ENCODE measurements at regions not wholly inside any gene's neighbourhood (a gene's known extent, or its start where the extent isn't known, plus 50 kb on each side); places are given as distances from the start of the nearest gene placed in this dataset.

DNA sequence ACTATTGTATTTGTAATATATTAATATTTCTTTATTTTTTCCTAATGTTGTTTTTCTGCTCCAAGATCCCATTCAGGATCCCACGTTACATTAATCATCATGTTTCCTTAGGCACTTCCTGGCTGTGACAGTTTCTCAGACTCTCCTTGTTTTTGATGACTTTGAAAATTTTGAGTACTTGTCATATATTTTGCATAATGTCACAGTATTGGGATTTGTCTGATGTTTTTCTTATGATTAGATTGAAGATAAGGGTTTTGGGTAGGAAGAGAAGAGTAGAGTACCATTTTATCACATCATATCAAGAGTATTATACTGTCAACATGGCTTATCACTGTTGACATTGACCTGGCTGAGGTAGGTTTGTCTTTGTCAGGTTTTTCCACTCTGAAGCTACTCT is 146.3 kb upstream of the TPK1 start (continued):
- TF ChIP-seq POLR3A (IDR thresholded peaks at IDR 0.05; ENCODE audit: borderline replicate concordance, extremely low read depth, insufficient read depth, insufficient read length) (no peak), GTF2F1 (IDR thresholded peaks at IDR 0.05; ENCODE audit: low read depth, low read length) (no peak), SMAD4 (CRISPR knock-in tag; conservative IDR thresholded peaks at IDR 0.05) (no peak), KLF10 (CRISPR knock-in tag; IDR thresholded peaks at IDR 0.05) (no peak)
- TF ChIP-seq, protein P1, sequence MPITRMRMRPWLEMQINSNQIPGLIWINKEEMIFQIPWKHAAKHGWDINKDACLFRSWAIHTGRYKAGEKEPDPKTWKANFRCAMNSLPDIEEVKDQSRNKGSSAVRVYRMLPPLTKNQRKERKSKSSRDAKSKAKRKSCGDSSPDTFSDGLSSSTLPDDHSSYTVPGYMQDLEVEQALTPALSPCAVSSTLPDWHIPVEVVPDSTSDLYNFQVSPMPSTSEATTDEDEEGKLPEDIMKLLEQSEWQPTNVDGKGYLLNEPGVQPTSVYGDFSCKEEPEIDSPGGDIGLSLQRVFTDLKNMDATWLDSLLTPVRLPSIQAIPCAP (CRISPR knock-in tag; IDR thresholded peaks at IDR 0.05; ENCODE audit: borderline replicate concordance), result no peak

DNA sequence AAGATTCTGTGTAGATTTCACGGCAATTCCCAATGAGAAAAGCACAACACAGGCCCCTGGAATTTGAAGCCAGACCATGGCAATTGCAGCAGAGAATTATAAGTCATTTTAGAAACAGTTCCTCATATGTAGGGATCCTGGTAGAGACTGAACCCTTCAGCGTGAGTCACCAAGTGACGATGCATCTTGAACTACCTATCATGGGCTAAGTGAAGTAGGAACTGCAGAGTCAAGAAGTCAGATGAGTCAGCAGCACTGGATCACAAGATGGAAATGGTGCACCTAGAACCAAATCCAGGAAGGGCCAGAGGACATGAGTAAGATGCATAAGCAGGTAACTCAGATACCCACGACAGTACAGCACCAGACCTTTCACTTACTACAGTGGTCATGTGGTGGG is 140.0 kb upstream of the TPK1 start:
- in situ Hi-C loops (cut with MboI), result no loop called here
- intact Hi-C loops (cut with micrococcal nuclease), result no loop called here
- DNase-seq (ENCODE audit: extremely low read depth in 1 of 4, low spot score in 3 of 4) (no peak), ATAC-seq (no peak), FAIRE-seq (no peak)
- CTCF ChIA-PET (ENCODE audit: low intra/inter-chr PET ratio), result no interaction called here
- H3K27ac ChIP-seq (ENCODE audit: extremely low read depth, low read depth, low read length), result no peak overlapping the region
- H3K79me2 ChIP-seq (ENCODE audit: control insufficient read depth, insufficient read depth, low read length), result no peaks in the 10 kb centered on the region
- H3K4me1 ChIP-seq (replicated peaks in 1 of 2; ENCODE audit: control insufficient read depth in 2 of 2, insufficient read depth in 2 of 2, low read length in 2 of 2), result no peaks in the 10 kb centered on the region
- no peaks in the 10 kb centered on the region for H3K27me3 ChIP-seq (ENCODE audit: control insufficient read depth in 2 of 2, insufficient read depth in 2 of 2, low read length in 2 of 2)
- 5% methylated on average over 4 of the region's 4 CpGs for WGBS (ENCODE audit: insufficient coverage, low coverage, missing lambda C conversion rate)
- H4K20me1 ChIP-seq (replicated peaks; ENCODE audit: control insufficient read depth, insufficient read depth, low read length), result no peaks in the 10 kb centered on the region
- no peak for TF ChIP-seq SIX5 (IDR thresholded peaks at IDR 0.05; ENCODE audit: borderline replicate concordance in 1 of 2, insufficient read depth in 1 of 2, low read depth in 1 of 2, low read length in 2 of 2)
- no peak for TF ChIP-seq MCM2 (IDR thresholded peaks at IDR 0.05; ENCODE audit: low read depth)
- no peak for TF ChIP-seq MAFF (IDR thresholded peaks at IDR 0.05; ENCODE audit: low read length)
- TF ChIP-seq MTA3 (IDR thresholded peaks at IDR 0.05; ENCODE audit: borderline replicate concordance), result no peak
- TF ChIP-seq FIP1L1 (IDR thresholded peaks at IDR 0.05; ENCODE audit: low read depth, low read length, poor library complexity, severe bottlenecking), result no peak
- TF ChIP-seq MAFG (tag; conservative IDR thresholded peaks at IDR 0.05), result no peak
- TF ChIP-seq HDGF (IDR thresholded peaks at IDR 0.05), result no peak
- no peak for TF ChIP-seq MAZ (CRISPR knock-in tag; conservative IDR thresholded peaks at IDR 0.05 in 1 of 2, IDR thresholded peaks at IDR 0.05 in 1 of 2)
- TF ChIP-seq PHF8 (IDR thresholded peaks at IDR 0.05; ENCODE audit: borderline replicate concordance, low read length), result no peak
- no peak for TF ChIP-seq ASH1L (IDR thresholded peaks at IDR 0.05; ENCODE audit: borderline replicate concordance, low read depth, partially characterized antibody)
- TF ChIP-seq ZNF253 (CRISPR knock-in tag; conservative IDR thresholded peaks at IDR 0.05), result no peak
- TF ChIP-seq ZNF780A (CRISPR knock-in tag; IDR thresholded peaks at IDR 0.05), result no peak
- TF ChIP-seq, protein P2, sequence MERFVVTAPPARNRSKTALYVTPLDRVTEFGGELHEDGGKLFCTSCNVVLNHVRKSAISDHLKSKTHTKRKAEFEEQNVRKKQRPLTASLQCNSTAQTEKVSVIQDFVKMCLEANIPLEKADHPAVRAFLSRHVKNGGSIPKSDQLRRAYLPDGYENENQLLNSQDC (CRISPR knock-in tag; IDR thresholded peaks at IDR 0.05), result no peak
- no peak for TF ChIP-seq ZC3H4 (CRISPR knock-in tag; IDR thresholded peaks at IDR 0.05; ENCODE audit: borderline replicate concordance)
- TF ChIP-seq, protein P3, sequence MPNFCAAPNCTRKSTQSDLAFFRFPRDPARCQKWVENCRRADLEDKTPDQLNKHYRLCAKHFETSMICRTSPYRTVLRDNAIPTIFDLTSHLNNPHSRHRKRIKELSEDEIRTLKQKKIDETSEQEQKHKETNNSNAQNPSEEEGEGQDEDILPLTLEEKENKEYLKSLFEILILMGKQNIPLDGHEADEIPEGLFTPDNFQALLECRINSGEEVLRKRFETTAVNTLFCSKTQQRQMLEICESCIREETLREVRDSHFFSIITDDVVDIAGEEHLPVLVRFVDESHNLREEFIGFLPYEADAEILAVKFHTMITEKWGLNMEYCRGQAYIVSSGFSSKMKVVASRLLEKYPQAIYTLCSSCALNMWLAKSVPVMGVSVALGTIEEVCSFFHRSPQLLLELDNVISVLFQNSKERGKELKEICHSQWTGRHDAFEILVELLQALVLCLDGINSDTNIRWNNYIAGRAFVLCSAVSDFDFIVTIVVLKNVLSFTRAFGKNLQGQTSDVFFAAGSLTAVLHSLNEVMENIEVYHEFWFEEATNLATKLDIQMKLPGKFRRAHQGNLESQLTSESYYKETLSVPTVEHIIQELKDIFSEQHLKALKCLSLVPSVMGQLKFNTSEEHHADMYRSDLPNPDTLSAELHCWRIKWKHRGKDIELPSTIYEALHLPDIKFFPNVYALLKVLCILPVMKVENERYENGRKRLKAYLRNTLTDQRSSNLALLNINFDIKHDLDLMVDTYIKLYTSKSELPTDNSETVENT (CRISPR knock-in tag; IDR thresholded peaks at IDR 0.05), result no peak
- no peak for TF ChIP-seq TCFL5 (CRISPR knock-in tag; conservative IDR thresholded peaks at IDR 0.05)
- no TSS peak for BruUV-seq (replicated peaks)
- no peak overlapping the region for H2AFZ ChIP-seq (ENCODE audit: low read depth, low read length)
- H3K4me3 ChIP-seq, result no peak overlapping the region
- no peaks in the 10 kb centered on the region for H3K36me3 ChIP-seq (ENCODE audit: control insufficient read depth, insufficient read depth, low read length)
- H3K9me1 ChIP-seq (ENCODE audit: control insufficient read depth, insufficient read depth, low read length), result no peaks in the 10 kb centered on the region
- no peak overlapping the region for H3K4me2 ChIP-seq (ENCODE audit: insufficient read depth, low read length)
- no peak overlapping the region for H3K9ac ChIP-seq (ENCODE audit: insufficient read depth in 1 of 2, low read depth in 2 of 2, low read length in 2 of 2)
- no peaks in the 10 kb centered on the region; the same call in 1 of the 2 replicates for H3K9me3 ChIP-seq (replicated peaks; ENCODE audit: control insufficient read depth, insufficient read depth, low read depth, low read length)
- POLR2A ChIA-PET, result no interaction called here

Measured in K562 (cell line).